Astrocyte (in vitro differentiated cells and primary cell): ENCODE measurements at regions not wholly inside any gene's neighbourhood (a gene's known extent, or its start where the extent isn't known, plus 50 kb on each side); places are given as distances from the start of the nearest gene placed in this dataset.

Source experiments
- DNase-seq: peaks from one replicate; pipeline ENCODE4 v3.0.0-alpha.2; 2010; ENCODE audit warnings: low read depth
- FAIRE-seq: peaks from 2 replicates; lab custom pipeline; 2011; peaks lifted over from hg19 to GRCh38; lab: Jason Lieb, UNC
- H2AFZ ChIP-seq: 2 replicates; pipeline ENCODE4 v1.6.0; 2012; ENCODE audit warnings: low read depth, low read length, inconsistent platforms
- H3K27ac ChIP-seq: 2 replicates; pipeline ENCODE4 v1.5.1; 2011; ENCODE audit warnings: low read depth, low read length, inconsistent platforms
- H3K27me3 ChIP-seq: 2 replicates; pipeline ENCODE4 v1.6.0; 2011; ENCODE audit warnings: low read length, inconsistent platforms; ENCODE audit not compliant: insufficient read depth
- H3K36me3 ChIP-seq: 2 replicates; pipeline ENCODE4 v1.5.1; 2011; ENCODE audit warnings: low read length, inconsistent platforms; ENCODE audit not compliant: insufficient read depth
- H3K4me1 ChIP-seq: 2 replicates; pipeline ENCODE4 v1.5.1; 2011; ENCODE audit warnings: low read length, inconsistent platforms; ENCODE audit not compliant: insufficient read depth
- H3K4me2 ChIP-seq: 2 replicates; pipeline ENCODE4 v1.6.0; 2012; ENCODE audit warnings: low read length, inconsistent platforms
- H3K4me3 ChIP-seq: 2 replicates; pipeline ENCODE4 v1.5.1; 2011; ENCODE audit warnings: low read depth, mild to moderate bottlenecking, low read length, inconsistent platforms; ENCODE audit not compliant: insufficient read depth
- H3K79me2 ChIP-seq: 2 replicates; pipeline ENCODE4 v1.6.0; 2012; ENCODE audit warnings: mild to moderate bottlenecking, low read length, inconsistent platforms; ENCODE audit not compliant: insufficient read depth
- H3K9ac ChIP-seq: 2 replicates; pipeline ENCODE4 v1.6.0; 2012; ENCODE audit warnings: mild to moderate bottlenecking, low read length, inconsistent platforms
- H3K9me3 ChIP-seq: 2 replicates; pipeline ENCODE4 v1.5.1; 2012; ENCODE audit warnings: low read depth, mild to moderate bottlenecking, low read length, inconsistent platforms; ENCODE audit not compliant: insufficient read depth
- H4K20me1 ChIP-seq: 2 replicates; pipeline ENCODE4 v1.6.0; 2012; ENCODE audit warnings: low read length, inconsistent platforms; ENCODE audit not compliant: insufficient read depth
- H3K27ac Mint-ChIP-seq: one replicate; pipeline ENCODE4 v1.8.0; 2021; ENCODE audit warnings: mild to moderate bottlenecking, mixed read lengths; ENCODE audit not compliant: unreplicated experiment
- H3K27me3 Mint-ChIP-seq: one replicate; pipeline ENCODE4 v1.8.0; 2021; ENCODE audit warnings: low read depth, mixed read lengths; ENCODE audit not compliant: unreplicated experiment
- H3K36me3 Mint-ChIP-seq: one replicate; pipeline ENCODE4 v1.8.0; 2021; ENCODE audit warnings: low read depth, mixed read lengths; ENCODE audit not compliant: unreplicated experiment
- H3K4me1 Mint-ChIP-seq: one replicate; pipeline ENCODE4 v1.8.0; 2021; ENCODE audit warnings: low read depth, mixed read lengths; ENCODE audit not compliant: unreplicated experiment
- H3K4me3 Mint-ChIP-seq: one replicate; pipeline ENCODE4 v1.8.0; 2021; ENCODE audit warnings: mild to moderate bottlenecking, moderate library complexity, mixed read lengths; ENCODE audit not compliant: unreplicated experiment
- H3K9me3 Mint-ChIP-seq: one replicate; pipeline ENCODE4 v1.8.0; 2021; ENCODE audit warnings: mild to moderate bottlenecking, mixed read lengths; ENCODE audit not compliant: unreplicated experiment
- EZH2 ChIP-seq: IDR thresholded peaks from 2 replicates; pipeline ENCODE4 v1.6.1; 2012; ENCODE audit warnings: mild to moderate bottlenecking, low read length, inconsistent platforms; ENCODE audit not compliant: insufficient read depth
- TF ChIP-seq, protein P1 (sequence below): IDR thresholded peaks from 2 replicates; pipeline ENCODE4 v1.5.1; 2011; ENCODE audit warnings: low read depth, mild to moderate bottlenecking, inconsistent platforms, low read length, moderate library complexity; ENCODE audit not compliant: insufficient read depth

DNA sequence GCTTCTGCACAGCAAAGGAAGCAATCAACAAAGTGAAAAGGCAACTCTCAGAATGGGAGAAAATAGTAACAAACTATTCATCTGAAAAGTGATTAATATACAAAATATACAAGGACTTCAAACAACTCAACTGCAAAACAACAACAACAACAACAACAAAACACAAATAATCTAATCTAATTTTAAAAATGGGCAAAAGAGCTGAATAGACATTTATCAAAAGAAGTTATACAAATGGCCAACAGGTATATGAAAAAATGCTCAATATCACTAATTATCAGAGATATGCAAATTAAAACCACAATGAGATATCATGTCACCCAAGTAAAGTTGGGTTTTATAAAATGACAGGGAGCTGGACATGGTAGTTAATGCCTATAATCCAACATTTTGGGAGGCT lies 602.8 kb upstream of the DIAPH2 start:
- no peaks in the 10 kb centered on the region for H3K27me3 ChIP-seq
- no peaks in the 10 kb centered on the region for H3K36me3 ChIP-seq
- H3K4me3 ChIP-seq = no peak overlapping the region
- H3K4me2 ChIP-seq = no peak overlapping the region
- no peaks in the 10 kb centered on the region for H3K4me1 Mint-ChIP-seq
- no peaks in the 10 kb centered on the region for H3K9me3 Mint-ChIP-seq
- H2AFZ ChIP-seq = no peak overlapping the region
- no peaks in the 10 kb centered on the region for H3K79me2 ChIP-seq
- no peaks in the 10 kb centered on the region for H3K4me1 ChIP-seq
- no peaks in the 10 kb centered on the region for H3K27me3 Mint-ChIP-seq
- no peak overlapping the region for H3K27ac Mint-ChIP-seq
- no peak overlapping the region for H3K9ac ChIP-seq
- FAIRE-seq = no peak
- TF ChIP-seq, protein P1, sequence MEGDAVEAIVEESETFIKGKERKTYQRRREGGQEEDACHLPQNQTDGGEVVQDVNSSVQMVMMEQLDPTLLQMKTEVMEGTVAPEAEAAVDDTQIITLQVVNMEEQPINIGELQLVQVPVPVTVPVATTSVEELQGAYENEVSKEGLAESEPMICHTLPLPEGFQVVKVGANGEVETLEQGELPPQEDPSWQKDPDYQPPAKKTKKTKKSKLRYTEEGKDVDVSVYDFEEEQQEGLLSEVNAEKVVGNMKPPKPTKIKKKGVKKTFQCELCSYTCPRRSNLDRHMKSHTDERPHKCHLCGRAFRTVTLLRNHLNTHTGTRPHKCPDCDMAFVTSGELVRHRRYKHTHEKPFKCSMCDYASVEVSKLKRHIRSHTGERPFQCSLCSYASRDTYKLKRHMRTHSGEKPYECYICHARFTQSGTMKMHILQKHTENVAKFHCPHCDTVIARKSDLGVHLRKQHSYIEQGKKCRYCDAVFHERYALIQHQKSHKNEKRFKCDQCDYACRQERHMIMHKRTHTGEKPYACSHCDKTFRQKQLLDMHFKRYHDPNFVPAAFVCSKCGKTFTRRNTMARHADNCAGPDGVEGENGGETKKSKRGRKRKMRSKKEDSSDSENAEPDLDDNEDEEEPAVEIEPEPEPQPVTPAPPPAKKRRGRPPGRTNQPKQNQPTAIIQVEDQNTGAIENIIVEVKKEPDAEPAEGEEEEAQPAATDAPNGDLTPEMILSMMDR = no peak
- TF ChIP-seq EZH2 = no peak
- no peak overlapping the region for H3K4me3 Mint-ChIP-seq
- no peak overlapping the region for H3K27ac ChIP-seq
- H3K9me3 ChIP-seq = no peaks in the 10 kb centered on the region
- H4K20me1 ChIP-seq = no peaks in the 10 kb centered on the region
- H3K36me3 Mint-ChIP-seq = no peaks in the 10 kb centered on the region
- DNase-seq = no peak

DNA sequence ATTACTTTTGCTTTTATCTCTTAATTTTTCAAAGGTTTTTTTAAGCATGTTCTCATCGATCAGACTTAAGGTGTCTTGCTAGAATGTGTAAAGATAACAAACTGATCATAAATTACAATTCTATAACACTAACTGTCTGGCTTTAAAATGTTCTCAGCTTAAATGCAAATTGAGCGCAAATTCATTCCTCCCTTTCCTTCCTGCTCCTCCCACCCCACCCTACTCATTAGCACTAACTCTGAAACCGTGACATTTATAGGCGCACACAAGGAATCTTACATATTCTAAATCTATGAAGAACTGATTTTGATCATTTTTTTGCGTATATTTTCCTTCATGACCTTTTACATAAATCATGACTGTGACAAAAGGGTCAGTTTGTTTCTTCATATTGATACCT lies 590.0 kb upstream of the DIAPH2 start:
- H3K79me2 ChIP-seq = no peaks in the 10 kb centered on the region
- H3K9me3 ChIP-seq = no peaks in the 10 kb centered on the region
- FAIRE-seq (peak; percentile 47), DNase-seq (no peak)
- no peak overlapping the region for H3K27ac ChIP-seq
- H3K4me2 ChIP-seq = no peak overlapping the region
- H4K20me1 ChIP-seq = no peaks in the 10 kb centered on the region
- H3K4me3 Mint-ChIP-seq = no peak overlapping the region
- no peaks in the 10 kb centered on the region for H3K36me3 ChIP-seq
- H3K27ac Mint-ChIP-seq = no peak overlapping the region
- H2AFZ ChIP-seq = no peak overlapping the region
- H3K4me1 Mint-ChIP-seq = no peaks in the 10 kb centered on the region
- no peaks in the 10 kb centered on the region for H3K4me1 ChIP-seq
- no peaks in the 10 kb centered on the region for H3K27me3 ChIP-seq
- no peak overlapping the region for H3K9ac ChIP-seq
- no peaks in the 10 kb centered on the region for H3K27me3 Mint-ChIP-seq
- no peaks in the 10 kb centered on the region for H3K36me3 Mint-ChIP-seq
- no peak for TF ChIP-seq EZH2
- TF ChIP-seq, protein P1 = no peak
- H3K9me3 Mint-ChIP-seq = no peaks in the 10 kb centered on the region
- no peak overlapping the region for H3K4me3 ChIP-seq

DNA sequence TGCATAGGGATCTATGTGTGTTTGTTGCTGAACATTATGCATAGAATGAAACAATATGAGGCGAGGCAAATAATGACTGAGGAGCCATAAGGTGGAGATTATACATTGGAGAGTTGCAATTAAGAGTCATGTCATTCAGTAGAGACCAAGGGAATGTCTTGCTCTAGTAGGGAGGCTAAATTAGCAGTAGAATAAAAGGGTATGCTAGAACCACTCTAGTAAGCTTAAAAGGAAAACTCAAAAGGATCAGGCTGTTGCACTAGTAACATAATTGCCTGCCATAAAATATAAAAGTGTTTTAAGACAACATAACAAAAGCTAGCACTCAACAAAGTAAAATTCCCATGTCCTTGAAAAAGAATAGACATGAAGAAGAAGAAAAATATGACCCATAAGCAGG lies 586.2 kb upstream of the DIAPH2 start:
- no peaks in the 10 kb centered on the region for H3K9me3 Mint-ChIP-seq
- H3K27ac Mint-ChIP-seq = no peak overlapping the region

More for the DNA sequence above, 586.2 kb upstream of the DIAPH2 start:
- H3K4me3 ChIP-seq = no peak overlapping the region
- FAIRE-seq = peak; percentile 43
- H3K9ac ChIP-seq = no peak overlapping the region
- H3K4me1 ChIP-seq = no peaks in the 10 kb centered on the region
- no peak for DNase-seq
- Mint-ChIP-seq H3K27me3 (no peaks in the 10 kb centered on the region), H3K36me3 (no peaks in the 10 kb centered on the region), H3K4me1 (no peaks in the 10 kb centered on the region), H3K4me3 (no peak overlapping the region)
- TF ChIP-seq, protein P1 = no peak
- TF ChIP-seq EZH2 = no peak
- H3K27ac ChIP-seq = no peak overlapping the region
- no peak overlapping the region for H3K4me2 ChIP-seq
- H3K9me3 ChIP-seq = no peaks in the 10 kb centered on the region
- no peaks in the 10 kb centered on the region for H4K20me1 ChIP-seq
- H3K27me3 ChIP-seq = no peaks in the 10 kb centered on the region
- H2AFZ ChIP-seq = no peak overlapping the region
- no peaks in the 10 kb centered on the region for H3K36me3 ChIP-seq
- no peaks in the 10 kb centered on the region for H3K79me2 ChIP-seq
